ENCODE measurements at regions not wholly inside any gene's neighbourhood (a gene's known extent, or its start where the extent isn't known, plus 50 kb on each side); places are given as distances from the start of the nearest gene placed in this dataset.

DNA sequence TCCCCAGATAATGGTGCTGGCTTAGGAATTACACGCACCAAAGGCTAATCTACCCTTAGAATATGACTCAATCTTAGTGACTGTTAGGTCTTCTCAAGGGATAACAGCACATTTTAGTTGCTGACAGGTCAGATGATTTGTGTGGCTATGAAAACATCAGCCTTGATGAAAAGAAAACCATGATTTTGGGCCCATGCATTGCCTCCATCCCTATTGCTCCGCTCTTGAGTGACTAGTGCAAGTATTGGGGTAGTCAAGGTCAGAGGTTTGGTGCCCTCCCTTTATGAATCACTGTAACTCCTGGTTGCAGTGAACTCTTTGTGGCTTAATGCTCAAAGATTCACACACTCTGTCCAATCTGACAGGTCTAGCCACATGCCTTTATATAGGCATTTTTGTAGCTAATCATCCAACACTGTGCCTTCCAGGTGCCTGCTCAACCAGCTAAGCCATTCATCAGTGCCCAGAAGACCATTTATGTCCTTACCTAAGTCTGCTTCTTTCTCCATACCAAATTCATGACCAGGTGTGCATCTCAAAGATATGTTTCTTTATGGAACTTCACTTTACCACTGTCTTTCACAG lies 251.6 kb downstream of the KCNJ2 start:
- H3K4me3 ChIP-seq (ENCODE audit: low read depth, low read length): no peak overlapping the region
- CTCF ChIA-PET: no interaction called here
- DNase-seq (ENCODE audit: low read depth, low spot score): no peak

DNA sequence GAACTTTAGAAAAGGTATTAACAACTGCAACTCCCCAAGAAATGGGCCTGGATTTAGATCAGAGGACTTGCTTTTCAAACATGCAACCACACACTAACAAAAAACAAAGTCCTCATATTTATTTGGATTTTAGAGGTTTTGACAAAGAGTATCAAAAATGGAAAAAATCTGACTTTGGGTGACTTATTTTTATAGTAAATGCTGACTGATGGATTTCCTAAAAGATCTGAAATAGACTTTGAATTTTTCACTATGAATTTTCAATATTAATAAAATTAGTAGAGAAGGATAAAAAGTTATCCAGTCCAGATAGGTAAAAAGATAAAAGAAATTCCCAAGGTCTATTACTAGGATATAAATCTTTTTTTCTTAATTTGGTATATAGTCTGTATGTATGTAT lies 253.5 kb downstream of the KCNJ2 start:
- Histone ChIP-seq H3K4me3 (ENCODE audit: low read depth, low read length) (no peak overlapping the region), H3K27me3 (ENCODE audit: control insufficient read depth, insufficient read depth, low read length) (no peaks in the 10 kb centered on the region), H3K9me3 (ENCODE audit: control insufficient read depth, insufficient read depth, low read length) (no peaks in the 10 kb centered on the region), H3K27ac (ENCODE audit: low read depth, low read length) (no peak overlapping the region)
- DNase-seq (ENCODE audit: low read depth, low spot score): no peak
- ChIA-PET POLR2A (no interaction called here), CTCF (no interaction called here)
- TF ChIP-seq, protein P1, sequence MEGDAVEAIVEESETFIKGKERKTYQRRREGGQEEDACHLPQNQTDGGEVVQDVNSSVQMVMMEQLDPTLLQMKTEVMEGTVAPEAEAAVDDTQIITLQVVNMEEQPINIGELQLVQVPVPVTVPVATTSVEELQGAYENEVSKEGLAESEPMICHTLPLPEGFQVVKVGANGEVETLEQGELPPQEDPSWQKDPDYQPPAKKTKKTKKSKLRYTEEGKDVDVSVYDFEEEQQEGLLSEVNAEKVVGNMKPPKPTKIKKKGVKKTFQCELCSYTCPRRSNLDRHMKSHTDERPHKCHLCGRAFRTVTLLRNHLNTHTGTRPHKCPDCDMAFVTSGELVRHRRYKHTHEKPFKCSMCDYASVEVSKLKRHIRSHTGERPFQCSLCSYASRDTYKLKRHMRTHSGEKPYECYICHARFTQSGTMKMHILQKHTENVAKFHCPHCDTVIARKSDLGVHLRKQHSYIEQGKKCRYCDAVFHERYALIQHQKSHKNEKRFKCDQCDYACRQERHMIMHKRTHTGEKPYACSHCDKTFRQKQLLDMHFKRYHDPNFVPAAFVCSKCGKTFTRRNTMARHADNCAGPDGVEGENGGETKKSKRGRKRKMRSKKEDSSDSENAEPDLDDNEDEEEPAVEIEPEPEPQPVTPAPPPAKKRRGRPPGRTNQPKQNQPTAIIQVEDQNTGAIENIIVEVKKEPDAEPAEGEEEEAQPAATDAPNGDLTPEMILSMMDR (IDR thresholded peaks at IDR 0.05; ENCODE audit: low read depth, low read length): no peak

More for the DNA sequence above, 251.6 kb downstream of the KCNJ2 start:
- no peak overlapping the region for H3K27ac ChIP-seq (ENCODE audit: low read depth, low read length)
- no peaks in the 10 kb centered on the region for H3K27me3 ChIP-seq (ENCODE audit: control insufficient read depth, insufficient read depth, low read length)
- H3K9me3 ChIP-seq (ENCODE audit: control insufficient read depth, insufficient read depth, low read length): no peaks in the 10 kb centered on the region
- POLR2A ChIA-PET: no interaction called here
- TF ChIP-seq, protein P1 (IDR thresholded peaks at IDR 0.05; ENCODE audit: low read depth, low read length): no peak

DNA sequence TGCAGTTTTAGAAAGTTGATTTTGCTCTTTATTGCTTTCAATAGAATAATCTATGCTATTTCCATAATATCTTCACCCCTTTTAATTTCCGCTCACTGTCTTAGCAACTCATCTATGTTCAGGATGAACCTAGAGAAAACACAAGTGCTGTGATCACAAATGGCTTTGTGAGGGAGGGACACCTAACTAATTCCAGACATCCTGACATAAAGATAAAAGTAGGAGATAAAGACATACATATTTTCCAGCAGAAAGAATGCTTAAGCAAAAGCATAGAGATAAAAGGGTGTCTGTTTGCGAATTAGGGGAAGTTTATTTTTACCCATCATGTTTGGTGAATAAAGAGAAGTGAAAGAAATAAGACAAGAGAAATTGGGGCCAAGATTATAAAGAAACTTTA lies 254.2 kb downstream of the KCNJ2 start:
- ChIA-PET POLR2A (no interaction called here), CTCF (no interaction called here)
- Histone ChIP-seq H3K4me3 (ENCODE audit: low read depth, low read length) (no peak overlapping the region), H3K27me3 (ENCODE audit: control insufficient read depth, insufficient read depth, low read length) (no peaks in the 10 kb centered on the region), H3K27ac (ENCODE audit: low read depth, low read length) (no peak overlapping the region), H3K9me3 (ENCODE audit: control insufficient read depth, insufficient read depth, low read length) (no peaks in the 10 kb centered on the region)
- DNase-seq (ENCODE audit: low read depth, low spot score): no peak
- TF ChIP-seq, protein P1 (IDR thresholded peaks at IDR 0.05; ENCODE audit: low read depth, low read length): no peak

DNA sequence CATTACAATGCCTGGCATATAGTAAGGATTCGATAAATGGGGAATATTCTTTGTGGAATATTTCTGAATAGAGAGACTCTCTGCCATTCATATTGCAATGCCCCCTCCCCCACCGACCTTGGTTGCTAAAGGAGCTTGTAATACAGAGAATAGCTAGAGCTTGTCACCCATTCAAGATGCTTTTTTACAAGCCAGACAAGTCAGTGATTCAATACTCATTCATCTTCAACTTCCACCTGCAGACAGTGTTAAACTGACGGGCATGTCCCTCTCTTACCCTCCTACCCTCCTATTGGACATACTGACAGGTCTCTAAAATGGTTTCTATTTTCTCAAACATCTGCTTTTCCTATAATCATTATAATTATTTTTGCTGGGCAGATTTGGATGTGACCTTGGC lies 257.4 kb downstream of the KCNJ2 start:
- H3K4me3 ChIP-seq (ENCODE audit: low read depth, low read length): no peak overlapping the region
- no peaks in the 10 kb centered on the region for H3K9me3 ChIP-seq (ENCODE audit: control insufficient read depth, insufficient read depth, low read length)
- no peaks in the 10 kb centered on the region for H3K27me3 ChIP-seq (ENCODE audit: control insufficient read depth, insufficient read depth, low read length)
- TF ChIP-seq, protein P1 (IDR thresholded peaks at IDR 0.05; ENCODE audit: low read depth, low read length): no peak
- CTCF ChIA-PET: interaction anchor here (0.5 kb wide), 1 partner anchor 339 kb away, joined by 5 read pairs; no protein-coding TSS in a partner anchor
- no peak overlapping the region for H3K27ac ChIP-seq (ENCODE audit: low read depth, low read length)
- no peak for DNase-seq (ENCODE audit: low read depth, low spot score)
- POLR2A ChIA-PET: no interaction called here

DNA sequence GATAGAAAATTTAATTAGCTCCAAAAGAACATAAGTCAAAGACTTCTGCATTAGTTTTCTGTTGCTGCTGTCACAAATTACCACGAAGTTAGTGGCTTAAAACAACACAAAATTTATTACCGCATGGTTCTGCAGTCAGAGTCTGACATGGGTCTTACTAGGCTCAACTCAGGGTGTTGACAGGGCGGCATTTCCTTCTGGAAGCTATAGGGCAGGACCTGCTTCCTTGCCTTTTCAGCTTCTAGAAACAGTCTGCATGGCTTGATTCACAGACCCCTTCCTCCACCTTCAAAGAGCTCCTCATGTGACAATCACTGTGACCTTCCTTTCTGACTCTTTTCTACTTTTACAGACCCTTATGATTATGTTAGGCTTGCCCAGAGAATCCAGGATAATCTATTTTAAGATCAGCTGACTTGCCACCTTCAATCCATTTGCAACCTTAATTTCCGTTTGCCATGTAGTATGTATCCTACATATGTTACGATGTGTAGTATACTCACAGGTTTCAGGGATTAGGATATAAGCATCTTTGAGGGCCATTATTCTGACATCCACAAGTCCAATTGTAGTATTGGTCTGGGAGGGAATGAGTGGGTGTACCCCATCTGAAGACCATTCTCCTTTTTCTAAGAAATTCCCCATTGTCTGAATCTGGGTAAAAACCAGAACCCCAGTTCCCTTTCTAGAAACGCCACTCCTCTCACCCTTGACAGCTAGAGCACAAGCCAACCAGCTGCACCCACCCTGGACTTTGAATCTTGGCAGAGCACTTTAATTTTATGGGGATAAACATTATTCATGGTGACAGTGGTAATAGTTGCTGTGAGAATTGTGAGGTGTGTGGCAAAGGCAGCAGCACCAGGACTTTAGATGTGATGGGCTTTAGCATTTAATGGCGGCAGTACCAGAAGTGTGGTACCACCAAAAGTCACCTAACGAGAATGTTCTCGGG lies 265.5 kb downstream of the KCNJ2 start:
- Histone ChIP-seq H3K27me3 (ENCODE audit: control insufficient read depth, insufficient read depth, low read length) (no peaks in the 10 kb centered on the region), H3K27ac (ENCODE audit: low read depth, low read length) (no peak overlapping the region), H3K9me3 (ENCODE audit: control insufficient read depth, insufficient read depth, low read length) (no peaks in the 10 kb centered on the region), H3K4me3 (ENCODE audit: low read depth, low read length) (no peak overlapping the region)
- TF ChIP-seq, protein P1 (IDR thresholded peaks at IDR 0.05; ENCODE audit: low read depth, low read length): no peak
- ChIA-PET CTCF (no interaction called here), POLR2A (no interaction called here)
- no peak for DNase-seq (ENCODE audit: low read depth, low spot score)

All from AG04450 (cell line).